ENCODE measurements at regions not wholly inside any gene's neighbourhood (a gene's known extent, or its start where the extent isn't known, plus 50 kb on each side); places are given as distances from the start of the nearest gene placed in this dataset.

DNA sequence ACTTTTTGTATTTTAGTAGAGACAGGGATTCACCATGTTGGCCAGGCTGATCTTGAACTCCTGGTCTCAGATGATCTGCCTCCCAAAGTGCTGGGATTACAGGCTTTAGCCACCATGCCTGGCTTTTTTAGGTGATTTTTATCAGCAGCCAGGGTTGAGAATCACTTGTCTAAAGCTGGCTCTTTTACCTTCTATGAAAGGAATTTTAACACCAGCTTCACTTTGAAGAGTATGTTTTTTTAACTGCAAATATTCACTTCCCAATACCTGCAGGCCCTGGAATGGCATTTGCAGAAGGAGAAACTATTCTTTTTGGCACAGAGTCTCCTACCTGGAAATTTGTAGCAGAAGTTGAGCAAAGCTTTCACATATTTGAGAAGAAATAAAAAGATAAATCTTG lies 63.6 kb upstream of the NAA20 start:
- DNase-seq (ENCODE audit: low spot score): no peak

DNA sequence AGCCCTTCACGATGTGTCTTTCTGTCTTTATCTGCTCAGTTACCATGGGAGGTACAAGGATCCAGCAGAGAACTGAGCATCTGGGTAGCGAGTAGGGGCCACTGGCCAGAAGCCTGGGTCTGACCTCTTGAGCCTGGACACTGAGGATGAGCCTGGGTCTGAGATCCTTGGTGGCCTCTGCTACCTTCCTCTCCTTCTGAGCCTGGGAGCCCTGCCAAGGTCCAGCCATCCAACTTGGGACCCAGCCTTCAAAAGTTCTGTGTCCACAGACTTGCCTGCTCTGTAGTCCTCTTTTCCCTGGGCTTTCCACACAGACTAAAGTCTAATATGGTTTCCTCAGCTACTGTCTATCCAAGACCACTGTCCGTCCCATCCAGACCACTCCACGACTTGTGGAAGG lies 60.2 kb upstream of the NAA20 start:
- DNase-seq (ENCODE audit: low spot score): no peak

GRCh38 chr20:19958219-19958618 lies 58.9 kb upstream of the NAA20 start:
- no peak for DNase-seq (ENCODE audit: low spot score)

DNA sequence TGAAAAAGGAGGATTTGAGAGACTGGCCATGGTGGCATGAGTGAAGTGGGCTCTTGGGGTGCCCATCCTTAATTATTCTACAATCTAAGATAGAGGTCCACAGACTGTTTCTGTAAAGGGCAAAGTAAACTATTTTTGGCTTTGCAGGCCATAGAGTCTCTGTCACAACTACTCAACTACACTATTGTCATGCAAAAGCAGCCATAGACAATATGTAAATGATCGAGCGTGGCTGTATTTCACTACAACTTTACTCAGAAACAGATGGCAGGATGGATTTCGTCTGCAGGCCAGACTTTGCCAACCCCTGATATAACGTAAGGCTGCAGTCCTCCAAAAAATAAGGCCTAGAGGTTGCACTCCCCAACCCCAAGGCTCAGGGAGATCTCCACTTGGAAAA lies 58.2 kb upstream of the NAA20 start:
- no peak for DNase-seq (ENCODE audit: low spot score)

DNA sequence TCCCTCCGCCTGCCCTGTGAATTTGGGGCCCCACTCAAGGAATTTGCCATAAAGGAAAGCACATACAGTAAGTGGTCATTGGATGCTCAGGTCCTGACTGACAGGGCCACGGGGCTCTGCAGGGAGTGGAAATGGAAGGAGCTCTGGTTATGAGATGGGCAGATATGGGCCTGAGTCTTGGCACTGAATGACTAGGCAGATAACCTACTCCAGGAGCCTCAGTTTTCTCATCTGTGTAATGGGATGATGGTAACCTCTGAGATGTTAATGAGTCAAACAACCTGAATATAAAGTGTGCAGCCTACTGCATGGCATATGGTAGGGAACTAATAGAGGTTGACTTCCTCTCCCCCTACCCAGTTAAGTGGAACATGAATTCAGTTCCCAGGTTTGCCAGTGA lies 56.4 kb upstream of the NAA20 start:
- no peak for DNase-seq (ENCODE audit: low spot score)

GRCh38 chr20:19961293-19961692 lies 55.9 kb upstream of the NAA20 start:
- DNase-seq (ENCODE audit: low spot score): no peak

DNA sequence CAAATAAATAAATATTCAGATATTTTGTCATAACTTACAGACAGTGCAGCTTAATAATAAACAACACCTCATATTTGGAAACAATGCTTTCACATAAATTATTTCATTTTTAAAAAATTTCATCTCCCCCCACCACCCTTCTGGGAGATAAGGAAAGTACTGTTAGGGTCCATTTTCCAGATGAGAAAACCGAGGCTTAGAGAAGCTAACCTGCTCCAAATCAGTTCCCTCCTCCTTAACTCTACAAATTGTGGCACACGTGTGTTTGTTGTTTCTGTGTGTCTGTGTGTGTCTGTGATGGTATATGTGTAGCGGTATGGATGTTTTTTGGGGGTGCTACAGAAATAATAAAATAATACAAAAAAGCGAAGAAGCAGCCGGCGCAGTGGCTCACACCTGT lies 54.2 kb upstream of the NAA20 start:
- no peak for DNase-seq (ENCODE audit: low spot score)

DNA sequence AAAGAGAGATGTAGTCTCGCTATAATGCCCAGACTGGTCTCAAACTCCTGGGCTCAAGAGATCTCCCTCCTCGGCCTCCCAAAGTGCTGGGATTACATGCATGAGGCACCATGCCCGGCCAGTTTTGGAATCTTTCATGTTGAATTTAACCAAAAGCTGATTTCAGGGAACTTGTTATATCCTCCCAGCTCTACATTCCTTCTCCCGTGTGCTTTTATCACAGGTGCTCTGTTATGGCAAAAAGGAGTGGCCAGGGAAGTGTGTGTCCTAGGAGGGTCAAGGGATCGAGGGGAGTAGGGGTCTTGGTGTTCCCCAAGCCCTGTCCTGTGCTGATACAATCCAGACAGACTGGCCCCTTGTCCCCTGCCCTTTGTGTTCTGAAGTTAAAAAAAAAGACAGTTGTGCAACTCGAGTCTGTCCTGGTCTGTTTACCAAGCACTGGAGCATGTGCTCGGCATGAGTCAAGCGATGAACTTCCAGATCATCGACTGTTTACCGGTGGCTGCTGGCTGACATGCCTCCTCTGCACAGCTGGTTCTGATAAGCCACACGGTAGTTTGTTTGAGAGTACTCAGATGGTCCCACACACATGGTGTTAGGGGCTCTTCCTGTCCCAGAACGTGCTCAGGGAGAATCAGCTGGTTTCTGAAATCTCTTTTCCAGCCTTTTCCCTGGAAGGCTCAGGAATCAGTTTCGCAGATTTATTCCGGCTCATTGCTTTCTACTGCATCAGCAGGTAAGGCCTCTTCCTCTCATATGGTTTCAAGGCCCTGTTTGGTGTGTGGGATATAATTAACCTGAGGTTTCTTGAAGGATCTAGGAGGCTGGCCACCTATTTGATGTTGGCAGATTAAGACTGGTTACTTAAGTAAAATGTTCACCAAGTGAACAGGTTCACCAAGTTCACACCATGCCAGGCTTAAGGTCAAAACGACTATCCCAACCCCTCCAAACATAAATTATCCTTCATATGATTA lies 52.6 kb upstream of the NAA20 start:
- no peak for DNase-seq (ENCODE audit: low spot score)

DNA sequence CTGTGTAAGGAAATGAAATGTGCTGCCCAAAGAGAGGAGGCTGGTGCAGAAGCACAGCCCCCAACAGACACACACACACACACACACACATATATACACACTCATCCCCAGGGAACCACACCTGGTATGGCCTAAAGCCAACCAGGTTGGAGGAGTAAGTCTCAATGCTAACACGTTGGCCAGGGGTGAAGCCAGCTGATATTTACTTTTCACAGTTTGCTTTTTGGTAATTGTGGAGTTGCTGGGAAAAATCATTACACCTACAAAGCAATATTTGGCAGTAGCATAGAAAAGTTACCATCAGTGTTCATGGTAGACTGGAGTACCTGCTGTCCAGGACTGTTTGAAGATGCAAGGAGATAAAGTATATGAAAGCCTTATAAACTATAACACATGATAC lies 50.3 kb upstream of the NAA20 start:
- DNase-seq (ENCODE audit: low spot score): no peak
